AG10803 (cell line): ENCODE measurements at regions not wholly inside any gene's neighbourhood (a gene's known extent, or its start where the extent isn't known, plus 50 kb on each side); places are given as distances from the start of the nearest gene placed in this dataset.

Experiments
- DNase-seq: peaks from one replicate; pipeline ENCODE4 v3.0.0; 2010; ENCODE audit warnings: low read depth
- H3K4me3 ChIP-seq: 2 replicates; pipeline ENCODE4 v1.5.1; 2011; ENCODE audit warnings: mild to moderate bottlenecking, low read length, control low read depth
- TF ChIP-seq, protein P1 (sequence below): conservative IDR thresholded peaks from 2 replicates; pipeline ENCODE4 v1.5.1; 2011; ENCODE audit warnings: mild to moderate bottlenecking, low read length, control low read depth, inconsistent platforms

DNA sequence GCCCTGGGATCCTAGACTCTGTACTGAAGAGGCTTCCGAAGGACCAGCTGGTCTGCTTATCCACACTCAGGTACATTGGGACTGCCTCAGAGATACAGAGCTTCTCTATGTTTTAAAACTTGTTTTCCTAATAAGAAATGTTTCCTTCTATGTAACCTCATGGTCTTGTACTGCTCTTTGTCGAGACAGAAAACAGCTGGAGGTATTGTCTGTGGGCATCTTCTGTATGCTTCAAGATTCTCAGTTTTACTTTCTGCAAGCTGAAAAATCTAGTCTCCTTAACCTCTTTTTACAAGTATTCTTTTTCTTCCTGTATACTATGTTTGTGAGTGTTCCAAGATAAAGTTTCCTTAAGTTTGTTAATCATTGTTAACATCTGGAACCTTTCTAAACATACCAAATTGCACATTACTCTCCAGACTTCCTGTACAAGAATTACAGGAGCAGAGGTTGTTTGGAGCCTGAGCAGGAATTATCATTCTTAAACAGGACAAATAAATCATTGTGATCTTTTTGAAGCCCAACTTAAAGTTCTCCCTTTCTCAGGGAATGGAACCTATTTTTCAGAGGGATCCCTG lies 358.3 kb upstream of the CFAP20DC start:
- TF ChIP-seq, protein P1, sequence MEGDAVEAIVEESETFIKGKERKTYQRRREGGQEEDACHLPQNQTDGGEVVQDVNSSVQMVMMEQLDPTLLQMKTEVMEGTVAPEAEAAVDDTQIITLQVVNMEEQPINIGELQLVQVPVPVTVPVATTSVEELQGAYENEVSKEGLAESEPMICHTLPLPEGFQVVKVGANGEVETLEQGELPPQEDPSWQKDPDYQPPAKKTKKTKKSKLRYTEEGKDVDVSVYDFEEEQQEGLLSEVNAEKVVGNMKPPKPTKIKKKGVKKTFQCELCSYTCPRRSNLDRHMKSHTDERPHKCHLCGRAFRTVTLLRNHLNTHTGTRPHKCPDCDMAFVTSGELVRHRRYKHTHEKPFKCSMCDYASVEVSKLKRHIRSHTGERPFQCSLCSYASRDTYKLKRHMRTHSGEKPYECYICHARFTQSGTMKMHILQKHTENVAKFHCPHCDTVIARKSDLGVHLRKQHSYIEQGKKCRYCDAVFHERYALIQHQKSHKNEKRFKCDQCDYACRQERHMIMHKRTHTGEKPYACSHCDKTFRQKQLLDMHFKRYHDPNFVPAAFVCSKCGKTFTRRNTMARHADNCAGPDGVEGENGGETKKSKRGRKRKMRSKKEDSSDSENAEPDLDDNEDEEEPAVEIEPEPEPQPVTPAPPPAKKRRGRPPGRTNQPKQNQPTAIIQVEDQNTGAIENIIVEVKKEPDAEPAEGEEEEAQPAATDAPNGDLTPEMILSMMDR = no peak
- DNase-seq = peak; percentile 38
- H3K4me3 ChIP-seq = no peak overlapping the region

DNA sequence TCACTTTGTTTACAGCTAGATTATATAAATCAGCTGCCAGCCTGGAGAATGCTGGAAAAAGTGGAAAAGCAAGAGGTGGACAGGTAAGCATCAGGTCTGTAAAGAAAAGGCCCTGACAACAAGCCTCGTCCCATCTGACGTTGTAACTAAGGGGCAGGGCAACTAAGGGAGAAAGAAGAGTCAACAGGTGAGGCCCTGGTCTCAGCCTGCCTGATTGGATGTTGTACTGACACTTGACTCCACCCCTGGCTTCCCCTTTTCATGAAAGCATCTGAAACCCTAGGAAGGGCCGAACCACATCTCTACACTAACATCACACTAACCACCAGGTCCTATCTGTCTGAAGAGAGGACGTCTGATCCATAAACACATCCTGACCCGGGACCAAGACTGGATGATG lies 357.6 kb upstream of the CFAP20DC start:
- no peak overlapping the region for H3K4me3 ChIP-seq
- DNase-seq = no peak
- TF ChIP-seq, protein P1 = no peak

DNA sequence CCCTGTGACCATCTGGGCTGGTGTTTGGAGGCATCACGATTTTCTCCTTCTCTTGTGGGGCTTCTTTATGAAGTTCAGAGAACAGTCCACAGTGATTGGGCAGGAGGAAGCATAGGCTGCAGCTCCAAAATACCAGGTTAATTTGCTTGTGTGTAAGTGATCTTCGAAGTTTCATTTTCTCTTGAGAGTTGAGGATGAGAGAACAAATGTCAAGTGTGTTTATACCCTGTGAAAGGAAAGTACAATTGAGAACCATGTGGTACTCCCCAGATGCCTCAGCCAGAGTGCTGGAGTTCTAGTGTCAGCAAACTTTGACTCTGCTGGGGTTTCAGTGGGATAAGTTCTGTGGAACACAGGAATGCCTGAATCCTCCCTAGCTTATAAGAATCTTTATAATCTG lies 357.1 kb upstream of the CFAP20DC start:
- H3K4me3 ChIP-seq = no peak overlapping the region
- DNase-seq = no peak
- TF ChIP-seq, protein P1 = no peak

DNA sequence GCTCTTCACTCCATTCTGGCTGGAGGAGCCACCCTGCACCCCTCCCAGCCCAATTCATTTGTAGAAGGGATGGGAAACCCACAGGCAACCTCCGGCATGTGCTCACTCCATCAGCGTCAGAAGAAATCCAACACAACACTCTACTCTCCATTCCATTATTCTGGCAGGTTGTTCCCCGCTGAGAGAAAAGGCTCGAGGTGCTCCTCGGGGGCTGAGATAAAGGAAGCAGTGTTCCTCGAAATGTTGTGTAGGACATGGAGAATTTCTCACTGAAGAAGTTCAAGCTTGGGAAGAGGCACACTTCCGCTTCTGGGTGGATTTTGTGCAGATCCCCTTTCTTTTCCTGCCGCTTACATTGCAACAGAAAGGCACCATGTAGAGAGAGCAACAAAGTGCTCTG lies 355.0 kb upstream of the CFAP20DC start:
- DNase-seq = no peak
- TF ChIP-seq, protein P1 = no peak
- no peak overlapping the region for H3K4me3 ChIP-seq

DNA sequence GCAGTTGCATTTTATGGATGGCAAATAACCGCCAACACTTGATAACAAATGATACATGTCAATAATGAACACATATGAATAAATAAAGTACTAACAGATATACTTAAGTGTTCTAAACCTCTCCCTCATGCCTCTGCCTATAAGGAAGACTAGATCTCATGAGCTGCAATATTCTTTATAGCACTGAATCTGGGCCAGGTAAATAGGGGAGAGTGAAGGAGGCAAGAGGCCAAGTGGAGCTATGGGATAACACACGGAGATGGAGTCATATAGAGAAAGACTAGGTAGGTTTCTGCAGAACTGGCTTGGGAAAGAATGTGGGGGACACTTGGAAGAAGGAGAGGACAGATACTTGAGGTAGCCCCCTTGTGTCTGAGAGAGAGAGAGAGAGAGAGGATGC lies 354.2 kb upstream of the CFAP20DC start:
- TF ChIP-seq, protein P1 = no peak
- DNase-seq = no peak
- no peak overlapping the region for H3K4me3 ChIP-seq

DNA sequence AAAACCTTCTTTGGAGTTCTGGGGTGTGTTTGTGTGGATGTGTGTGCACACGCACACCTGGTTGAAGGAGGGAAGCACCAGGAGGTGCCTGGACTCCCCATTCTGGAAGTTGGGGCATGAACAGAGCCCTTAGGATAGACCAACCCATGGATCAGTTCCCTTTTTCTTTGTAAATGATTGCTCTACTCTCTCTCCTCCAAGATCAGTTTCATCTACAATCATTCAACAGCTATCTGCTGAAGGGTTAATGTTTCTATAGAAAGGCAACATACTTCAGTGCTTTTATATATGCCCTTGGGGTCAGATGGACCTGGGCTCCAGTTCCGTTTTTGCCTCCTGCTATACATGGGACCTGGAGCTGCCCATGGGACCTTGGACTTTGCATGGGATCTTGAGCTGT lies 352.1 kb upstream of the CFAP20DC start:
- TF ChIP-seq, protein P1 = no peak
- H3K4me3 ChIP-seq = no peak overlapping the region
- no peak for DNase-seq

DNA sequence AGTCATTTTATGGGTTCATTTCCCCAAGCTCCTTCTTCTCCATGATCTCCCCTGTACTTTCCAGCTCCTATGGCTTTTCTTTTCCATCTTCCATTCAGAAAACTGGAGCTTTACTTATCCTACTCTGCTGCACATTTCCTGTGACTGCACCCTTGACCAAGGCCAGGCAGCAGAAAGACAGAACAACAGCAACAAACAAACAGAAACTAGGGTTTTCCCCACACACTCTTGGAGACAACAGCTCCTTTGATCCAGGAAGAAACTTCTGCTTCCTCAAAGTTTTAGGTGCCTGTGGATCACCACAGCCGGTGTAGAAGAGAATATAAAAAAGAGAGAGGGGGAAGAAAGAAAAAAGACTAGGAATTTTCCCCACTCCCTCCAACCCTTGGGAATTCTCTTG lies 342.3 kb upstream of the CFAP20DC start:
- no peak for DNase-seq

More for the DNA sequence above, 342.3 kb upstream of the CFAP20DC start:
- H3K4me3 ChIP-seq = no peak overlapping the region
- TF ChIP-seq, protein P1 = no peak
